ENCODE measurements at regions not wholly inside any gene's neighbourhood (a gene's known extent, or its start where the extent isn't known, plus 50 kb on each side); places are given as distances from the start of the nearest gene placed in this dataset.

GRCh38 chr1:22277662-22278061 is 134.8 kb upstream of the WNT4 start:
- TF ChIP-seq, protein P1, sequence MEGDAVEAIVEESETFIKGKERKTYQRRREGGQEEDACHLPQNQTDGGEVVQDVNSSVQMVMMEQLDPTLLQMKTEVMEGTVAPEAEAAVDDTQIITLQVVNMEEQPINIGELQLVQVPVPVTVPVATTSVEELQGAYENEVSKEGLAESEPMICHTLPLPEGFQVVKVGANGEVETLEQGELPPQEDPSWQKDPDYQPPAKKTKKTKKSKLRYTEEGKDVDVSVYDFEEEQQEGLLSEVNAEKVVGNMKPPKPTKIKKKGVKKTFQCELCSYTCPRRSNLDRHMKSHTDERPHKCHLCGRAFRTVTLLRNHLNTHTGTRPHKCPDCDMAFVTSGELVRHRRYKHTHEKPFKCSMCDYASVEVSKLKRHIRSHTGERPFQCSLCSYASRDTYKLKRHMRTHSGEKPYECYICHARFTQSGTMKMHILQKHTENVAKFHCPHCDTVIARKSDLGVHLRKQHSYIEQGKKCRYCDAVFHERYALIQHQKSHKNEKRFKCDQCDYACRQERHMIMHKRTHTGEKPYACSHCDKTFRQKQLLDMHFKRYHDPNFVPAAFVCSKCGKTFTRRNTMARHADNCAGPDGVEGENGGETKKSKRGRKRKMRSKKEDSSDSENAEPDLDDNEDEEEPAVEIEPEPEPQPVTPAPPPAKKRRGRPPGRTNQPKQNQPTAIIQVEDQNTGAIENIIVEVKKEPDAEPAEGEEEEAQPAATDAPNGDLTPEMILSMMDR (IDR thresholded peaks at IDR 0.05): no peak
- TF ChIP-seq POLR2AphosphoS5 (IDR thresholded peaks at IDR 0.05): no peak
